HepG2 (cell line): ENCODE measurements at regions not wholly inside any gene's neighbourhood (a gene's known extent, or its start where the extent isn't known, plus 50 kb on each side); places are given as distances from the start of the nearest gene placed in this dataset.

Experiments
- ATF7-NPFF ChIP-seq: sonication (generic); formaldehyde crosslinking; IDR thresholded peaks from 2 replicates; pipeline ENCODE4 v1.8.1; 2023; ENCODE audit warnings: mild to moderate bottlenecking, low read depth, missing genetic modification reagents, moderate library complexity
- ATM ChIP-seq: fragments of 450-650 bp; IDR thresholded peaks from 2 replicates; pipeline ENCODE4 v1.7.1; 2017; ENCODE audit warnings: mild to moderate bottlenecking, borderline replicate concordance
- CENPT ChIP-seq: sonication (generic); formaldehyde crosslinking; IDR thresholded peaks from 2 replicates; pipeline ENCODE4 v1.8.0; 2022; ENCODE audit warnings: low read depth, mild to moderate bottlenecking, moderate library complexity, missing genetic modification reagents
- CHD4 ChIP-seq: fragments of 200-600 bp; sonication (generic); IDR thresholded peaks from 2 replicates; pipeline ENCODE4 v1.7.0; 2017; ENCODE audit warnings: mild to moderate bottlenecking, low read length, borderline replicate concordance
- FOXP1 ChIP-seq, 2 experiments: fragments of 450-650 bp in 1 of 2; IDR thresholded peaks; 2 replicates each; pipeline ENCODE4 v1.6.1; 2017 to 2018; ENCODE audit warnings: antibody characterized with exemption in 1 of 2
- HNRNPH1 ChIP-seq: fragments of 200-400 bp; formaldehyde crosslinking; optimal IDR thresholded peaks from 2 replicates; pipeline ENCODE3; 2017; ENCODE audit warnings: mild to moderate bottlenecking, low read depth, low read length
- KAT8 ChIP-seq: IDR thresholded peaks from 2 replicates; pipeline ENCODE4 v1.6.1; 2016; ENCODE audit warnings: missing genetic modification reagents, missing compliant biosample characterization
- NR2F2 ChIP-seq: IDR thresholded peaks from 2 replicates; pipeline ENCODE4 v1.6.1; 2012; ENCODE audit warnings: low read depth, inconsistent platforms, borderline replicate concordance
- POLR2G ChIP-seq: fragments of 200-400 bp; formaldehyde crosslinking; IDR thresholded peaks from 2 replicates; pipeline ENCODE4 v1.6.1; 2018; ENCODE audit warnings: mild to moderate bottlenecking, low read depth, low read length, moderate library complexity
- RARA ChIP-seq: IDR thresholded peaks from 2 replicates; pipeline ENCODE4 v1.6.1; 2016; ENCODE audit warnings: missing genetic modification reagents, missing compliant biosample characterization
- SRY ChIP-seq: sonication (generic); formaldehyde crosslinking; IDR thresholded peaks from 2 replicates; pipeline ENCODE4 v1.8.0; 2022; ENCODE audit warnings: mild to moderate bottlenecking, missing genetic modification reagents
- ZBTB1 ChIP-seq: sonication (generic); formaldehyde crosslinking; IDR thresholded peaks from 2 replicates; pipeline ENCODE4 v1.4.0; 2020; ENCODE audit warnings: missing genetic modification reagents, borderline replicate concordance
- ZEB1 ChIP-seq: IDR thresholded peaks from 2 replicates; pipeline ENCODE4 v1.6.1; 2012; ENCODE audit warnings: mild to moderate bottlenecking, low read depth, inconsistent platforms; ENCODE audit not compliant: insufficient replicate concordance
- ZFP90 ChIP-seq: sonication (generic); formaldehyde crosslinking; IDR thresholded peaks from 2 replicates; pipeline ENCODE4 v1.8.0; 2022; ENCODE audit warnings: missing genetic modification reagents, mild to moderate bottlenecking, inconsistent platforms, borderline replicate concordance
- ZNF746 ChIP-seq: sonication (generic); formaldehyde crosslinking; IDR thresholded peaks from 2 replicates; pipeline ENCODE4 v1.8.0; 2022; ENCODE audit warnings: mild to moderate bottlenecking, missing genetic modification reagents
- ZSCAN9 ChIP-seq: IDR thresholded peaks from 2 replicates; pipeline ENCODE4 v1.6.1; 2016; ENCODE audit warnings: borderline replicate concordance
- TF ChIP-seq, protein P1 (sequence below): sonication (generic); formaldehyde crosslinking; IDR thresholded peaks from 2 replicates; pipeline ENCODE4 v1.8.1; 2022; ENCODE audit warnings: low read depth, mild to moderate bottlenecking, missing genetic modification reagents
- TF ChIP-seq, protein P2 (sequence below): sonication (generic); formaldehyde crosslinking; IDR thresholded peaks from 2 replicates; pipeline ENCODE4 v1.9.0; 2022; ENCODE audit warnings: missing genetic modification reagents, mild to moderate bottlenecking, borderline replicate concordance
- TF ChIP-seq, protein P3 (sequence below): sonication (generic); formaldehyde crosslinking; IDR thresholded peaks from 2 replicates; pipeline ENCODE4 v1.8.0; 2022; ENCODE audit warnings: mild to moderate bottlenecking, missing genetic modification reagents, moderate library complexity
- TF ChIP-seq, protein P4 (sequence below): fragments of 450-650 bp; IDR thresholded peaks from 2 replicates; pipeline ENCODE4 v1.6.1; 2017

DNA sequence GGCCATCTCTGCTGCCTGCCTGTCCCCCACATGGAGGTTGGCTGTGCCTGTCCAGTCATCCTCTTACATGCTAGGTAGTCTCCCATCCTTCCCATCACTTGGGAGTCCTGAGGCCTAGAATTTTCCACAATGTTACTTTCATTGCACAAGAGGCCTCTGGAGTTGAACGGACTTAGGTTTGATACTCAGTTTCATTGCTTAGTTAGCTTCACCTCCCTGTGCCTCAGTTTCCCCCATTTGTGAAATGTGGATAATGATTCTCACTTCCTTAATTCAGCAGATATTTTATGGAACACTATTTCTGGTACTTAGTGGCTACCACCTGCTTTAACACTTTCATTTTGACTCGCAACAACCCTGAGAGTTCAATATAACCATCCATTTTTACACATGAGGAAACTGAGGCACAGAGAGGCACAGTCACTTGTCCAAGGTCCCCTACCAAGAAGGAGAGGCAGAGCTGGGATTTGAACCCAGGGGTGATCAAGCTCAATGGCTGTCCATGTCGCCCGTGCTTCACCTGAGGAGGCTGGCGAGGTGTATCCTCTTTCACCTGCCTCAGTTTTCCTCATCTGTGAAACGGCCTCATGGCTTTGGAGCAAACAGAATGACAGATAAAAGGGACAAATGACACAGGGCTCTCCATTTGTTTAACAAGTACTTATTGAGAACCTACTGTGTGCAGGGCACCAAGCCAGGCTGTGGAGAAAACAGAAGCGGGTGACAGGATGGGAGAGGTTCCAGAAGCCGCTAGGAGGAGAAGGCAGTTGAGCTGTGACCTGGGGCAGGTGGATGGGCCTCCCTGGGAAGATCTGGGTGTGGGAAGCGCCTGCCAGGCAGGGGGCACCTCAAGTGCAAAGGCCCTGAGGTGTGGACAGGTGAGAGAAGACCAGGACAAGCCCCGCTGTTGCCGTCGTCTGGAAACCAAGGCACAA, 154.3 kb upstream of the PTPN1 start (continued):
- TF ChIP-seq, protein P1, sequence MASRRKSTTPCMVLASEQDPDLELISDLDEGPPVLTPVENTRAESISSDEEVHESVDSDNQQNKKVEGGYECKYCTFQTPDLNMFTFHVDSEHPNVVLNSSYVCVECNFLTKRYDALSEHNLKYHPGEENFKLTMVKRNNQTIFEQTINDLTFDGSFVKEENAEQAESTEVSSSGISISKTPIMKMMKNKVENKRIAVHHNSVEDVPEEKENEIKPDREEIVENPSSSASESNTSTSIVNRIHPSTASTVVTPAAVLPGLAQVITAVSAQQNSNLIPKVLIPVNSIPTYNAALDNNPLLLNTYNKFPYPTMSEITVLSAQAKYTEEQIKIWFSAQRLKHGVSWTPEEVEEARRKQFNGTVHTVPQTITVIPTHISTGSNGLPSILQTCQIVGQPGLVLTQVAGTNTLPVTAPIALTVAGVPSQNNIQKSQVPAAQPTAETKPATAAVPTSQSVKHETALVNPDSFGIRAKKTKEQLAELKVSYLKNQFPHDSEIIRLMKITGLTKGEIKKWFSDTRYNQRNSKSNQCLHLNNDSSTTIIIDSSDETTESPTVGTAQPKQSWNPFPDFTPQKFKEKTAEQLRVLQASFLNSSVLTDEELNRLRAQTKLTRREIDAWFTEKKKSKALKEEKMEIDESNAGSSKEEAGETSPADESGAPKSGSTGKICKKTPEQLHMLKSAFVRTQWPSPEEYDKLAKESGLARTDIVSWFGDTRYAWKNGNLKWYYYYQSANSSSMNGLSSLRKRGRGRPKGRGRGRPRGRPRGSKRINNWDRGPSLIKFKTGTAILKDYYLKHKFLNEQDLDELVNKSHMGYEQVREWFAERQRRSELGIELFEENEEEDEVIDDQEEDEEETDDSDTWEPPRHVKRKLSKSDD = no peak
- no peak for TF ChIP-seq HNRNPH1
- TF ChIP-seq, protein P2, sequence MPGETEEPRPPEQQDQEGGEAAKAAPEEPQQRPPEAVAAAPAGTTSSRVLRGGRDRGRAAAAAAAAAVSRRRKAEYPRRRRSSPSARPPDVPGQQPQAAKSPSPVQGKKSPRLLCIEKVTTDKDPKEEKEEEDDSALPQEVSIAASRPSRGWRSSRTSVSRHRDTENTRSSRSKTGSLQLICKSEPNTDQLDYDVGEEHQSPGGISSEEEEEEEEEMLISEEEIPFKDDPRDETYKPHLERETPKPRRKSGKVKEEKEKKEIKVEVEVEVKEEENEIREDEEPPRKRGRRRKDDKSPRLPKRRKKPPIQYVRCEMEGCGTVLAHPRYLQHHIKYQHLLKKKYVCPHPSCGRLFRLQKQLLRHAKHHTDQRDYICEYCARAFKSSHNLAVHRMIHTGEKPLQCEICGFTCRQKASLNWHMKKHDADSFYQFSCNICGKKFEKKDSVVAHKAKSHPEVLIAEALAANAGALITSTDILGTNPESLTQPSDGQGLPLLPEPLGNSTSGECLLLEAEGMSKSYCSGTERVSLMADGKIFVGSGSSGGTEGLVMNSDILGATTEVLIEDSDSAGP = 0 out of 2 replicates have a peak, but pooled peaks have one; percentile 31
- TF ChIP-seq, protein P3, sequence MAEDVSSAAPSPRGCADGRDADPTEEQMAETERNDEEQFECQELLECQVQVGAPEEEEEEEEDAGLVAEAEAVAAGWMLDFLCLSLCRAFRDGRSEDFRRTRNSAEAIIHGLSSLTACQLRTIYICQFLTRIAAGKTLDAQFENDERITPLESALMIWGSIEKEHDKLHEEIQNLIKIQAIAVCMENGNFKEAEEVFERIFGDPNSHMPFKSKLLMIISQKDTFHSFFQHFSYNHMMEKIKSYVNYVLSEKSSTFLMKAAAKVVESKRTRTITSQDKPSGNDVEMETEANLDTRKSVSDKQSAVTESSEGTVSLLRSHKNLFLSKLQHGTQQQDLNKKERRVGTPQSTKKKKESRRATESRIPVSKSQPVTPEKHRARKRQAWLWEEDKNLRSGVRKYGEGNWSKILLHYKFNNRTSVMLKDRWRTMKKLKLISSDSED (CRISPR knock-in tag) = no peak
- TF ChIP-seq ZEB1 = no peak
- no peak for TF ChIP-seq NR2F2
- TF ChIP-seq ZFP90 = no peak
- TF ChIP-seq CENPT (CRISPR knock-in tag) = no peak
- no peak for TF ChIP-seq POLR2G
- TF ChIP-seq ATF7-NPFF (CRISPR knock-in tag) = peak; percentile 26; the same call in 1 of the 2 replicates
- no peak for TF ChIP-seq ZSCAN9
- TF ChIP-seq, protein P4, sequence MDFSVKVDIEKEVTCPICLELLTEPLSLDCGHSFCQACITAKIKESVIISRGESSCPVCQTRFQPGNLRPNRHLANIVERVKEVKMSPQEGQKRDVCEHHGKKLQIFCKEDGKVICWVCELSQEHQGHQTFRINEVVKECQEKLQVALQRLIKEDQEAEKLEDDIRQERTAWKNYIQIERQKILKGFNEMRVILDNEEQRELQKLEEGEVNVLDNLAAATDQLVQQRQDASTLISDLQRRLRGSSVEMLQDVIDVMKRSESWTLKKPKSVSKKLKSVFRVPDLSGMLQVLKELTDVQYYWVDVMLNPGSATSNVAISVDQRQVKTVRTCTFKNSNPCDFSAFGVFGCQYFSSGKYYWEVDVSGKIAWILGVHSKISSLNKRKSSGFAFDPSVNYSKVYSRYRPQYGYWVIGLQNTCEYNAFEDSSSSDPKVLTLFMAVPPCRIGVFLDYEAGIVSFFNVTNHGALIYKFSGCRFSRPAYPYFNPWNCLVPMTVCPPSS = no peak
- no peak for TF ChIP-seq ATM
- no peak for TF ChIP-seq FOXP1 (IDR thresholded peaks at IDR 0.05)
- TF ChIP-seq FOXP1 (CRISPR knock-in tag; IDR thresholded peaks at IDR 0.05) = no peak
- no peak for TF ChIP-seq RARA (CRISPR knock-in tag)
- 0 out of 2 replicates have a peak, but pooled peaks have one; percentile 8 for TF ChIP-seq CHD4
- TF ChIP-seq ZBTB1 = no peak
- TF ChIP-seq SRY = no peak
- TF ChIP-seq KAT8 (CRISPR knock-in tag) = no peak
- TF ChIP-seq ZNF746 (CRISPR knock-in tag) = 0 out of 2 replicates have a peak, but pooled peaks have one; percentile 9
